Renal cortical epithelial cell (primary cell): ENCODE measurements at regions not wholly inside any gene's neighbourhood (a gene's known extent, or its start where the extent isn't known, plus 50 kb on each side); places are given as distances from the start of the nearest gene placed in this dataset.

Experiments used
- DNase-seq: peaks from one replicate; pipeline ENCODE4 v3.0.0-alpha.2; 2011; ENCODE audit warnings: low read depth

GRCh38 chr11:87429996-87430395 lies 392.3 kb downstream of the TMEM135 start:
- DNase-seq: no peak

GRCh38 chr11:87428266-87428665 lies 390.5 kb downstream of the TMEM135 start:
- no peak for DNase-seq

- peak; percentile 10 for DNase-seq
These were observed 388.2 kb downstream of the TMEM135 start for GRCh38 chr11:87425943-87426342.

- DNase-seq: no peak
These were observed 387.7 kb downstream of the TMEM135 start for GRCh38 chr11:87425391-87425790.

- no peak for DNase-seq
These were observed 385.4 kb downstream of the TMEM135 start for GRCh38 chr11:87423161-87423560.

GRCh38 chr11:87422566-87422965 lies 384.8 kb downstream of the TMEM135 start:
- no peak for DNase-seq

- peak; percentile 87 for DNase-seq
These were observed 383.7 kb downstream of the TMEM135 start for GRCh38 chr11:87421422-87421821.

GRCh38 chr11:87417951-87418350 lies 380.2 kb downstream of the TMEM135 start:
- DNase-seq: no peak

- no peak for DNase-seq
These were observed 368.1 kb downstream of the TMEM135 start for GRCh38 chr11:87405843-87406242.

- no peak for DNase-seq
These were observed 367.6 kb downstream of the TMEM135 start for GRCh38 chr11:87405356-87405755.

GRCh38 chr11:87401653-87402052 lies 363.9 kb downstream of the TMEM135 start:
- DNase-seq: no peak

DNA sequence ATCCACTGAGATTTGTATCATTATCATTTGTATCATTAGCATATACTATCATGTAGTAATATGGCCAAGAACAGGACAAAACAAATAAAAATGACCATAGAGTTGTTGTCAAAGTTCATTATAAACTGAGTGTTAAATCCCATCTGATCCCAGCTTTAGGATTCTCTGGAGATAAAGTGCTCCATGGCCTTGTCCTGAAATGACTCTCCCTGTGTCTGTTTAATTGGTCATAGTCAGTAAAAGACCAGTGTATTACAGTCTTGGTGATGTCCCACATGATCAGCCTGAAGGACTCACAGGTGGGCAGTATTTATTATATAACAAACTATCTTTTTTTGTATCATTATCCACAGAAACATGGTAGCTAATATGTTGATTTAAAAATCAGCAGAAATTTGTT lies 361.6 kb downstream of the TMEM135 start:
- DNase-seq: no peak

- no peak for DNase-seq
These were observed 361.2 kb downstream of the TMEM135 start for GRCh38 chr11:87398931-87399330.

- peak; percentile 18 for DNase-seq
These were observed 359.5 kb downstream of the TMEM135 start for GRCh38 chr11:87397011-87397865.

GRCh38 chr11:87394924-87395323 lies 357.2 kb downstream of the TMEM135 start:
- peak; percentile 76 for DNase-seq

DNA sequence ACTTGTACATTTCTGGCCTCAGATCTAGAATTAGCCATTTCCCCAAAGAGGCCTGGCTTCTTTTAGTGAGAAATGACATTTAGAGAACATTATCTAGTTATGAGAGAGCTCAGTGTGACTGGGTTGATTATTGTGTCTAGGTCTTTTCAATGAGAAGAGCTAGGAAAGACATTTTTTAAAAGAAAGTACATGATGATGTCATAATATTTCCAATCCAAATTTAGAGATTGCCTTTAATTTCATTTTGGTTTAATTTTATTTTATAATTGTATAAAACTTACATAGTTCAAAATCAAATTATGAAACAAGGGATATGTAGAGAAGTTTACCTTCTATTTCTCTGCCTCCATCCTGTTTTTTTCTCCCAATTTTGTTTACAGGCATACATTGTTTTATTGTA lies 354.9 kb downstream of the TMEM135 start:
- DNase-seq: no peak

- no peak for DNase-seq
These were observed 353.8 kb downstream of the TMEM135 start for GRCh38 chr11:87391496-87391895.

- no peak for DNase-seq
These were observed 346.5 kb downstream of the TMEM135 start for GRCh38 chr11:87384078-87384729.

DNA sequence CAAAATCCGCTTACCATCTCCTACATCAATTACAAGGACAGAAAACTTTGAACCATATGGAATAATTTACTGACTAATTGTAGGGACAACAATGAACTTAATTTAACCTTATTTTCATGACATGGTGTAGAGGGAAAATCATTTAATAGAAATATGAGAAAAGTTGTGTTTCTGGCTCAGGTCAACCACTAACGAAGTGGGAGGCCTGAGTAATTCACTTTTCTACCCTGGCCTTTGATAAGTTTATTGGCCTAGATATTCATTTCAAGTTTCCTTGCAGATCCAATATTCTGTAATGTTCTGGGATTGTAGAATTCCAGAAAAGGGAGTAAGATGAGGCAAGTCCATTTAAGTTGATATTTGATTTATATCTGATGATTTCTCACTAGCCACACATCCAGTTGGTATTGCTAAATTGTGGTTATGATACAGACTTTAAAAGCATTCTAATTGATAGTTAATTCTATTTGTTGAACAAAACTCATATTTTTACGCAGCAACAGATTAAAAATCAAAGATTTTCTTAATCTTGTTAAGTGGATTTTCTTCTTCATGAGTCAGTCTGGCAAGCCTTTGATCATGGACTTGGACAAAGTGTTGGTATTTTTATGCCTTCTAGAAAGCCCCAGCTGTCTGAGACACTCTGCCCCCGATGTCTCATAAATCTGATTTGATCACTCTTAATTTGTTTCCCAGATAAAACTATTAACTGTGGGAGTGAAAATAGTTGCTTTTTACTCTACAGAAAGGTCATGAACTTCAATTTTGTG lies 336.5 kb downstream of the TMEM135 start:
- DNase-seq: no peak
